Body of pancreas (tissue), 4 donors: ENCODE measurements at regions not wholly inside any gene's neighbourhood (a gene's known extent, or its start where the extent isn't known, plus 50 kb on each side); places are given as distances from the start of the nearest gene placed in this dataset.

Source experiments
- POLR2A ChIP-seq, 3 donors: fragments of 450-650 bp; IDR thresholded peaks; one replicate each; pipeline ENCODE4 v1.6.1; 2016; ENCODE audit warnings: antibody characterized with exemption in 3 of 3, mild to moderate bottlenecking in 2 of 3
- TF ChIP-seq, protein P1 (sequence below), 7 experiments: fragments of 450-650 bp in 4 of 7; fragments of 200-600 bp in 3 of 7; sonication (generic) in 3 of 7; IDR thresholded peaks; one replicate each; pipeline ENCODE4 v1.5.1; 2016 to 2019; ENCODE audit warnings: antibody characterized with exemption in 7 of 7

GRCh38 chr7:1365846-1366245 lies 93.4 kb downstream of the MICALL2 start:
- TF ChIP-seq, protein P1, sequence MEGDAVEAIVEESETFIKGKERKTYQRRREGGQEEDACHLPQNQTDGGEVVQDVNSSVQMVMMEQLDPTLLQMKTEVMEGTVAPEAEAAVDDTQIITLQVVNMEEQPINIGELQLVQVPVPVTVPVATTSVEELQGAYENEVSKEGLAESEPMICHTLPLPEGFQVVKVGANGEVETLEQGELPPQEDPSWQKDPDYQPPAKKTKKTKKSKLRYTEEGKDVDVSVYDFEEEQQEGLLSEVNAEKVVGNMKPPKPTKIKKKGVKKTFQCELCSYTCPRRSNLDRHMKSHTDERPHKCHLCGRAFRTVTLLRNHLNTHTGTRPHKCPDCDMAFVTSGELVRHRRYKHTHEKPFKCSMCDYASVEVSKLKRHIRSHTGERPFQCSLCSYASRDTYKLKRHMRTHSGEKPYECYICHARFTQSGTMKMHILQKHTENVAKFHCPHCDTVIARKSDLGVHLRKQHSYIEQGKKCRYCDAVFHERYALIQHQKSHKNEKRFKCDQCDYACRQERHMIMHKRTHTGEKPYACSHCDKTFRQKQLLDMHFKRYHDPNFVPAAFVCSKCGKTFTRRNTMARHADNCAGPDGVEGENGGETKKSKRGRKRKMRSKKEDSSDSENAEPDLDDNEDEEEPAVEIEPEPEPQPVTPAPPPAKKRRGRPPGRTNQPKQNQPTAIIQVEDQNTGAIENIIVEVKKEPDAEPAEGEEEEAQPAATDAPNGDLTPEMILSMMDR (IDR thresholded peaks at IDR 0.05): no peak
- TF ChIP-seq POLR2A (IDR thresholded peaks at IDR 0.05): no peak
